IMR-90 (cell line): ENCODE measurements at regions not wholly inside any gene's neighbourhood (a gene's known extent, or its start where the extent isn't known, plus 50 kb on each side); places are given as distances from the start of the nearest gene placed in this dataset.

Experiments
- ATAC-seq: fragments of 200-7000 bp; cut with Tn5 transposase; 2 replicates; pipeline ENCODE4 v1.9.1; 2020; ENCODE audit warnings: low read depth, mild to moderate bottlenecking, moderate library complexity
- BruUV-seq: library from RNA; stranded (reverse); fragments of 400-500 nt; replicated peaks from 2 replicates; lab custom pipeline; 2021; lab: Mats Ljungman, UMichigan
- CTCF ChIA-PET: fragments of 300-600 bp; formaldehyde crosslinking; extraction: SDS; loops from one replicate; lab custom pipeline; 2021; ENCODE audit warnings: antibody characterized with exemption; lab: Yijun Ruan, JAX
- POLR2A ChIA-PET: fragments of 300-600 bp; sonication (Branson Sonifier 250); formaldehyde crosslinking; loops from one replicate; lab custom pipeline; 2022; ENCODE audit warnings: antibody characterized with exemption; ENCODE audit not compliant: unreplicated experiment; lab: Charles Lee
- DNase-seq: peaks from one replicate; pipeline ENCODE4 v3.0.0; 2013
- H2AFZ ChIP-seq: replicated peaks from 2 replicates; pipeline ENCODE3; 2013; ENCODE audit warnings: low read length, mild to moderate bottlenecking; ENCODE audit not compliant: poor library complexity
- H2AK5ac ChIP-seq: 2 replicates; pipeline ENCODE4 v1.6.1; 2013; ENCODE audit warnings: low read depth, low read length, inconsistent platforms
- H2AK9ac ChIP-seq: replicated peaks from 2 replicates; pipeline ENCODE3; 2013; ENCODE audit warnings: mild to moderate bottlenecking, low read depth, low read length, moderate library complexity; ENCODE audit not compliant: poor library complexity
- H2BK120ac ChIP-seq: 2 replicates; pipeline ENCODE4 v1.6.1; 2013; ENCODE audit warnings: low read depth, low read length, inconsistent platforms
- H2BK15ac ChIP-seq: 3 replicates; pipeline ENCODE4 v1.6.1; 2013; ENCODE audit warnings: low read depth, low read length, inconsistent platforms
- H2BK20ac ChIP-seq: 2 replicates; pipeline ENCODE4 v1.6.1; 2013; ENCODE audit warnings: low read depth, mild to moderate bottlenecking, inconsistent platforms, low read length, moderate library complexity
- H2BK5ac ChIP-seq: 2 replicates; pipeline ENCODE4 v1.6.1; 2013; ENCODE audit warnings: mild to moderate bottlenecking, low read depth, low read length, inconsistent platforms; ENCODE audit not compliant: poor library complexity, severe bottlenecking
- H3K14ac ChIP-seq: replicated peaks from 2 replicates; pipeline ENCODE4 v1.6.1; 2013; ENCODE audit warnings: low read depth, low read length, inconsistent platforms
- H3K18ac ChIP-seq: 2 replicates; pipeline ENCODE4 v1.6.1; 2013; ENCODE audit warnings: low read depth, low read length, control low read depth
- H3K23ac ChIP-seq: 2 replicates; pipeline ENCODE4 v1.6.1; 2013; ENCODE audit warnings: low read depth, low read length, inconsistent platforms
- H3K27ac ChIP-seq: 2 replicates; pipeline ENCODE4 v1.5.1; 2013; ENCODE audit warnings: mild to moderate bottlenecking, control low read depth, low read length; ENCODE audit not compliant: insufficient read depth
- H3K27me3 ChIP-seq: 2 replicates; pipeline ENCODE4 v1.6.1; 2013; ENCODE audit warnings: low read length; ENCODE audit not compliant: control insufficient read depth, insufficient read depth
- H3K36me3 ChIP-seq: 2 replicates; pipeline ENCODE4 v1.6.1; 2013; ENCODE audit warnings: low read length, mixed read lengths; ENCODE audit not compliant: control insufficient read depth, insufficient read depth
- H3K4ac ChIP-seq: 2 replicates; pipeline ENCODE4 v1.6.1; 2013; ENCODE audit warnings: low read depth, low read length, inconsistent platforms
- H3K4me1 ChIP-seq: 2 replicates; pipeline ENCODE4 v1.6.1; 2013; ENCODE audit warnings: low read length, mixed read lengths; ENCODE audit not compliant: control insufficient read depth, insufficient read depth
- H3K4me2 ChIP-seq: 2 replicates; pipeline ENCODE4 v1.6.1; 2013; ENCODE audit warnings: low read depth, mild to moderate bottlenecking, control low read depth, low read length, moderate library complexity
- H3K4me3 ChIP-seq: 2 replicates; pipeline ENCODE4 v1.5.1; 2013; ENCODE audit warnings: low read depth, mild to moderate bottlenecking, control low read depth, low read length, moderate library complexity; ENCODE audit not compliant: insufficient read depth
- H3K56ac ChIP-seq: 2 replicates; pipeline ENCODE4 v1.6.1; 2013; ENCODE audit warnings: low read length, inconsistent platforms; ENCODE audit not compliant: insufficient read depth; ENCODE audit errors: extremely low read depth
- H3K79me1 ChIP-seq, 2 experiments: 2 replicates each; pipeline ENCODE4 v1.6.1; 2013; ENCODE audit warnings: low read length in 2 of 2, inconsistent platforms in 1 of 2, low read depth in 1 of 2
- H3K9ac ChIP-seq: 2 replicates; pipeline ENCODE4 v1.6.1; 2013; ENCODE audit warnings: low read depth, low read length, control low read depth
- H3K9me1 ChIP-seq: 2 replicates; pipeline ENCODE4 v1.6.1; 2013; ENCODE audit warnings: low read length, inconsistent platforms; ENCODE audit not compliant: insufficient read depth
- H3K9me3 ChIP-seq: 2 replicates; pipeline ENCODE4 v1.6.1; 2013; ENCODE audit warnings: low read length; ENCODE audit not compliant: control insufficient read depth, insufficient read depth
- H4K20me1 ChIP-seq: 2 replicates; pipeline ENCODE4 v1.6.1; 2013; ENCODE audit warnings: low read length, inconsistent platforms; ENCODE audit not compliant: insufficient read depth
- H4K5ac ChIP-seq: 2 replicates; pipeline ENCODE4 v1.6.1; 2013; ENCODE audit warnings: mild to moderate bottlenecking, low read depth, low read length, control low read depth
- H4K8ac ChIP-seq, 2 experiments: 2 replicates each; pipeline ENCODE4 v1.6.1; 2013; ENCODE audit warnings: low read depth in 2 of 2, low read length in 2 of 2, control low read depth in 1 of 2, inconsistent platforms in 1 of 2
- H4K91ac ChIP-seq: 2 replicates; pipeline ENCODE4 v1.6.1; 2013; ENCODE audit warnings: low read depth, low read length, inconsistent platforms; ENCODE audit not compliant: insufficient read depth
- BHLHE40 ChIP-seq: fragments of 150-350 bp; IDR thresholded peaks from 2 replicates; pipeline ENCODE4 v1.6.1; 2016; ENCODE audit warnings: mild to moderate bottlenecking, low read depth, low read length
- CEBPB ChIP-seq: IDR thresholded peaks from 2 replicates; pipeline ENCODE4 v1.6.1; 2012; ENCODE audit warnings: low read depth, low read length, improper control_type of control experiment
- CHD1 ChIP-seq: IDR thresholded peaks from 2 replicates; pipeline ENCODE4 v1.6.1; 2012; ENCODE audit warnings: low read depth, low read length, improper control_type of control experiment
- CTCF ChIP-seq: conservative IDR thresholded peaks from 2 replicates; pipeline ENCODE4 v1.5.1; 2012; ENCODE audit warnings: mild to moderate bottlenecking, low read depth, low read length, improper control_type of control experiment
- FOS ChIP-seq: fragments of 150-350 bp; IDR thresholded peaks from 2 replicates; pipeline ENCODE4 v1.6.1; 2016; ENCODE audit warnings: low read depth, low read length
- MAFK ChIP-seq: IDR thresholded peaks from 2 replicates; pipeline ENCODE4 v1.6.1; 2012; ENCODE audit warnings: low read depth, low read length, improper control_type of control experiment
- MAZ ChIP-seq: IDR thresholded peaks from 2 replicates; pipeline ENCODE4 v1.6.1; 2012; ENCODE audit warnings: low read depth, mild to moderate bottlenecking, low read length, improper control_type of control experiment, moderate library complexity, borderline replicate concordance
- MXI1 ChIP-seq: IDR thresholded peaks from 2 replicates; pipeline ENCODE4 v1.6.1; 2012; ENCODE audit warnings: low read depth, mild to moderate bottlenecking, low read length, moderate library complexity, borderline replicate concordance
- POLR2A ChIP-seq: IDR thresholded peaks from 2 replicates; pipeline ENCODE4 v1.6.1; 2012; ENCODE audit warnings: mild to moderate bottlenecking, low read depth, low read length
- RAD21 ChIP-seq: IDR thresholded peaks from 2 replicates; pipeline ENCODE4 v1.6.1; 2012; ENCODE audit warnings: low read length, improper control_type of control experiment
- RCOR1 ChIP-seq: IDR thresholded peaks from 2 replicates; pipeline ENCODE4 v1.6.1; 2012; ENCODE audit warnings: mild to moderate bottlenecking, low read length, improper control_type of control experiment; ENCODE audit not compliant: insufficient replicate concordance
- RFX5 ChIP-seq: IDR thresholded peaks from 2 replicates; pipeline ENCODE4 v1.8.0; 2012; ENCODE audit warnings: low read depth, mild to moderate bottlenecking, low read length, moderate library complexity
- USF2 ChIP-seq: fragments of 150-350 bp; IDR thresholded peaks from 2 replicates; pipeline ENCODE4 v1.6.1; 2017; ENCODE audit warnings: mild to moderate bottlenecking, antibody characterized with exemption, low read length, low read depth
- WGBS, 2 experiments: methylation state at CpG; one replicate each; pipeline versions ENCODE4 v1.1.5 to v1.1.7; 2013; ENCODE audit warnings: missing lambda C conversion rate in 2 of 2; ENCODE audit not compliant: insufficient read length in 1 of 2; ENCODE audit errors: extremely low coverage in 2 of 2; 5-methylcytosine and 5-hydroxymethylcytosine counted together
- dilution Hi-C: fragments of 300-500 bp; cut with HindIII; formaldehyde crosslinking; loops from one replicate; pipeline ENCODE4 v1.14.3; 2018; ENCODE audit warnings: low sequenced_read_pairs; ENCODE audit not compliant: unreplicated experiment
- in situ Hi-C: fragments of 300-500 bp; cut with MboI; formaldehyde crosslinking; loops from 3 replicates; pipeline ENCODE4 v1.14.3; 2019; ENCODE audit warnings: low sequenced_read_pairs, inconsistent platforms, mixed read lengths
- intact Hi-C: fragments of 100-400 bp; cut with micrococcal nuclease; formaldehyde crosslinking; loops from 2 replicates; pipeline ENCODE4 v1.10.0; 2022
- TF ChIP-seq, protein P1 (sequence below): fragments of 150-350 bp; IDR thresholded peaks from 2 replicates; pipeline ENCODE4 v1.6.1; 2016; ENCODE audit warnings: low read depth, mild to moderate bottlenecking, low read length, moderate library complexity, borderline replicate concordance

DNA sequence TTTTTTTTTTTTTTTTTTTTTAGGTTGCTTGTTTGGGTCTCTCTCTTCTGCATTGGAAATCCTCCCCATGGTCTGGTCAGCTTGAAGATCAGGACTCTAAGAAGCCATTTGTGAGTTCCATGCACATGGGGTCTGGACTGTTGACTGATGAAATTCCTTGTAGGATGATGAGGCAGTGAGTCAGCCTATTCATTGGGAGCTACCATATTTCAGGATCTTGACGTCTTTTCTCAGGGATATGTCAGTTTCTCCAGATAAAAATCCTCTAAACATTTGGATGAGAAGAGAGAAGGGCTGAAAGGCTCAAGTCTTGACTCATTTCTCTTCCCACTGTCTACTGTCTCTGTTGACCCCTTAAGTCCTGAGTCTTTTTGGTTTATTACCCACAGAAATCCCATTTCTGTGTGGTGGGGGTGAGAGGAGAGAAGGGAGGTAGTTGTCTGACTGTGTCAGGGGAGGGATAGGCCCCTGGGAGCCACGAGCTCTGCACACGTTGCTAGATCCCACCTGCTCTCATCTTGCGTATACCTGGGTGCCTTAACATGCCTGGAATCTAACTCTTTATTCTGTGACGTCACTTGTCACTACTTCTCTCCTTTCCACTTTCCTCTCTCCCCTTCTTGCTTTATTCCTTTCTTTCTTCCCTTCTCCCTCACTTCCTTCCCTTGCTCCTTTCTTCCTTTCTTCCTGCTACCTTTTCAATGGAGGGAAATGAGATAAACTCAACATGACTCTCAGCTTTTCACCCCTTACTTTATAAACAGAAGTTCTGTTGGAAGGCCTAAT is 333.1 kb upstream of the XYLT1 start:
- peak overlapping the region; percentile 67; the same call in 1 of the 2 replicates for H2AK5ac ChIP-seq
- H3K27me3 ChIP-seq, result no peaks in the 10 kb centered on the region
- H2AK9ac ChIP-seq, result no peak overlapping the region
- intact Hi-C loops (no loop called here), dilution Hi-C loops (no loop called here), in situ Hi-C loops (no loop called here)
- H3K27ac ChIP-seq, result peak overlapping the region; percentile 52; the same call in 1 of the 2 replicates
- H3K36me3 ChIP-seq, result no peaks in the 10 kb centered on the region
- DNase-seq (peak; percentile 97), ATAC-seq (peak; percentile 85)
- H3K14ac ChIP-seq, result peak overlapping the region; percentile 54; the same call in 1 of the 2 replicates
- H3K23ac ChIP-seq, result no peak overlapping the region
- peak overlapping the region; percentile 68; the same call in 1 of the 2 replicates for H2BK120ac ChIP-seq
- no CpG with 5 or more reads among the region's 5 CpGs for WGBS, 2 experiments
- H3K4me3 ChIP-seq, result no peak overlapping the region
- CTCF ChIA-PET, result no interaction called here
- H3K18ac ChIP-seq, result peak overlapping the region; percentile 57; the same call in 1 of the 2 replicates
- no peaks in the 10 kb centered on the region for H4K20me1 ChIP-seq
- no TSS peak for BruUV-seq
- peak overlapping the region; percentile 62 for H3K4ac ChIP-seq
- peaks cover 7% of the 10 kb centered on the region for H3K4me1 ChIP-seq
- H2BK15ac ChIP-seq, result no peak overlapping the region
- H2BK5ac ChIP-seq, result peak overlapping the region; percentile 56
- no peaks in the 10 kb centered on the region for H3K9me3 ChIP-seq
- H2AFZ ChIP-seq, result no peak overlapping the region
- no peak overlapping the region for H3K9ac ChIP-seq
- peak overlapping the region; percentile 56; the same call in 1 of the 2 replicates for H4K91ac ChIP-seq
- no peak overlapping the region for H3K56ac ChIP-seq
- peak overlapping the region; percentile 20; the same call in 1 of the 2 replicates for H2BK20ac ChIP-seq
- no peaks in the 10 kb centered on the region; the same call in 1 of the 2 replicates for H3K9me1 ChIP-seq
- H3K4me2 ChIP-seq, result peak overlapping the region; percentile 32; the same call in 1 of the 2 replicates
- no peak overlapping the region for H4K5ac ChIP-seq
- H3K79me1 ChIP-seq, result no peaks in the 10 kb centered on the region
- POLR2A ChIA-PET, result no interaction called here
- H4K8ac ChIP-seq, result peak overlapping the region in 1 of 2 experiments; percentile 34; a peak in 1 of 4 replicates
- TF ChIP-seq CTCF (no peak), RAD21 (no peak), FOS (peak; percentile 71), CEBPB (peak; percentile 42), USF2 (no peak), BHLHE40 (no peak), CHD1 (no peak), RCOR1 (no peak), RFX5 (no peak), MAZ (no peak), MAFK (no peak), POLR2A (no peak), MXI1 (no peak)
- TF ChIP-seq, protein P1, sequence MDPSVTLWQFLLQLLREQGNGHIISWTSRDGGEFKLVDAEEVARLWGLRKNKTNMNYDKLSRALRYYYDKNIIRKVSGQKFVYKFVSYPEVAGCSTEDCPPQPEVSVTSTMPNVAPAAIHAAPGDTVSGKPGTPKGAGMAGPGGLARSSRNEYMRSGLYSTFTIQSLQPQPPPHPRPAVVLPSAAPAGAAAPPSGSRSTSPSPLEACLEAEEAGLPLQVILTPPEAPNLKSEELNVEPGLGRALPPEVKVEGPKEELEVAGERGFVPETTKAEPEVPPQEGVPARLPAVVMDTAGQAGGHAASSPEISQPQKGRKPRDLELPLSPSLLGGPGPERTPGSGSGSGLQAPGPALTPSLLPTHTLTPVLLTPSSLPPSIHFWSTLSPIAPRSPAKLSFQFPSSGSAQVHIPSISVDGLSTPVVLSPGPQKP, result no peak
